ENCODE measurements at regions not wholly inside any gene's neighbourhood (a gene's known extent, or its start where the extent isn't known, plus 50 kb on each side); places are given as distances from the start of the nearest gene placed in this dataset.

DNA sequence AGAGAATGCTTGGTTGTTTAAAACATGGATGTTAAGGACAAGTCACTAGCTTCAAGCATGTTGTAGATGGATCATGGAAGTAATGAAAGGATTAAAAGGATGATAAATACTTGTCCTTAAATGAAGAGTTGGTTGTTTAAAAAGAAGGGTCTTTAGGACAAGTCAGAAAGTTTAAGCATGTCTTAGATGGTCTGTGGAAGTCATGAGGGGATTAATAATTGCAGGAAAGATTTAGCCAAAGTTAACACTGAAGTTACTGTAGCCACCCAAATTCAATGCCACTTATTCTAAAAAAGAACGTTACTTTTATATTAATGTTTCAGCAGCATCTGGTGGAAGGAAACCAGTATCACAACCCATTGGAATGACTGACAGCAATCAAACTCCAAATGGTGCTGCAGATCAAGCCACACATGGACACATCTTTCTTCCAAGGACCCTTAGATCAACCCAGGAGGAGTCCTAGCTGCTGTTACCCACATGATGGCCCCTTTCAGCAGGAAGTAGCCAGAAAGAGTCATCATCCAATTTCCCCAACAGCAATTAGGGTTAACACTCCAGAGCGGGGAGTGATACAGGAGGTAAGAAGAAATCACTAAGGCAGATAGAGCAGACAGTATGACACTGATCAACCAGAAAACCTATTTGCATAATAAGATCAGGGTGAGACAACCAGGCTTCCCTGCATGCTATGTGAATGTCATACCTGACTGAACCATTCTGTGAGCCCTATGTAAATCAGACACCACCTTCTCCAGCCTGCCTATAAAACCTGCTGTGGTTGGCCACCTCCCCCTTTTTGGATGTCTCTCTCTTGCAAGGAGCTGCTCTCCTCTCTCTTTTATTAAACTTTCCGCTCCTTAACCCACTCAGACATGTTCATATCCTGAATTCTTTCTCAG lies 88.4 kb upstream of the GNAZ start:
- no peaks in the 10 kb centered on the region for H3K79me2 ChIP-seq (ENCODE audit: control insufficient read depth, insufficient read depth, low read length, poor library complexity)
- no peak for DNase-seq

GRCh38 chr22:22982616-22983015 lies 87.7 kb upstream of the GNAZ start:
- Histone ChIP-seq H2BK5ac (ENCODE audit: low read depth, low read length, poor library complexity) (no peak overlapping the region), H2AFZ (ENCODE audit: insufficient read depth, low read length, poor library complexity) (no peak overlapping the region), H3K27ac (ENCODE audit: low read depth, low read length) (no peak overlapping the region), H2BK12ac (ENCODE audit: low read length) (no peak overlapping the region), H3K9me3 (ENCODE audit: insufficient read depth, low read depth, low read length) (peaks cover 12% of the 10 kb centered on the region), H2AK5ac (ENCODE audit: low read length) (no peak overlapping the region), H3K4me1 (ENCODE audit: control insufficient read depth in 1 of 2, insufficient read depth in 2 of 2, low read length in 2 of 2) (no peaks in the 10 kb centered on the region), H3K23ac (ENCODE audit: low read length) (no peak overlapping the region), H3K9ac (ENCODE audit: low read length) (no peak overlapping the region), H4K91ac (ENCODE audit: low read depth, low read length) (no peak overlapping the region), H4K12ac (ENCODE audit: low read depth, low read length) (no peak overlapping the region), H4K8ac (ENCODE audit: low read depth, low read length) (no peak overlapping the region), H3K79me1 (ENCODE audit: low read length) (no peaks in the 10 kb centered on the region), H3K27me3 (ENCODE audit: insufficient read depth, low read length) (no peaks in the 10 kb centered on the region), H3K4ac (ENCODE audit: low read depth, low read length) (no peak overlapping the region), H3K14ac (ENCODE audit: low read length) (no peak overlapping the region), H2BK120ac (ENCODE audit: insufficient read depth, low read length, poor library complexity) (no peak overlapping the region), H3K4me2 (ENCODE audit: low read length) (no peak overlapping the region), H3K79me2 (ENCODE audit: control insufficient read depth, insufficient read depth, low read length, poor library complexity) (no peaks in the 10 kb centered on the region), H3K36me3 (ENCODE audit: control insufficient read depth in 1 of 2, insufficient read depth in 2 of 2, low read length in 2 of 2) (no peaks in the 10 kb centered on the region), H3K4me3 (ENCODE audit: low read depth, low read length) (no peak overlapping the region), H3K18ac (ENCODE audit: low read length) (no peak overlapping the region)
- WGBS (ENCODE audit: extremely low coverage, insufficient coverage, insufficient read length), result no CpG with 5 or more reads among the region's 2 CpGs
- DNase-seq, result no peak

More for the DNA sequence above, 88.4 kb upstream of the GNAZ start:
- Histone ChIP-seq H3K4me1 (ENCODE audit: control insufficient read depth in 1 of 2, insufficient read depth in 2 of 2, low read length in 2 of 2) (no peaks in the 10 kb centered on the region), H3K4me3 (ENCODE audit: low read depth, low read length) (no peak overlapping the region), H3K27me3 (ENCODE audit: insufficient read depth, low read length) (no peaks in the 10 kb centered on the region), H2BK5ac (ENCODE audit: low read depth, low read length, poor library complexity) (no peak overlapping the region), H3K9me3 (ENCODE audit: insufficient read depth, low read depth, low read length) (peaks cover 12% of the 10 kb centered on the region), H3K4me2 (ENCODE audit: low read length) (no peak overlapping the region), H3K4ac (ENCODE audit: low read depth, low read length) (no peak overlapping the region), H4K8ac (ENCODE audit: low read depth, low read length) (no peak overlapping the region), H3K36me3 (ENCODE audit: control insufficient read depth in 1 of 2, insufficient read depth in 2 of 2, low read length in 2 of 2) (no peaks in the 10 kb centered on the region), H3K14ac (ENCODE audit: low read length) (no peak overlapping the region), H3K27ac (ENCODE audit: low read depth, low read length) (no peak overlapping the region), H2BK12ac (ENCODE audit: low read length) (no peak overlapping the region), H4K12ac (ENCODE audit: low read depth, low read length) (no peak overlapping the region), H3K9ac (ENCODE audit: low read length) (no peak overlapping the region), H3K18ac (ENCODE audit: low read length) (no peak overlapping the region), H3K23ac (ENCODE audit: low read length) (no peak overlapping the region), H3K79me1 (ENCODE audit: low read length) (no peaks in the 10 kb centered on the region), H2BK120ac (ENCODE audit: insufficient read depth, low read length, poor library complexity) (no peak overlapping the region), H4K91ac (ENCODE audit: low read depth, low read length) (no peak overlapping the region), H2AK5ac (ENCODE audit: low read length) (no peak overlapping the region), H2AFZ (ENCODE audit: insufficient read depth, low read length, poor library complexity) (no peak overlapping the region)
- no CpG with 5 or more reads among the region's 3 CpGs for WGBS (ENCODE audit: extremely low coverage, insufficient coverage, insufficient read length)

GRCh38 chr22:22983123-22983522 lies 87.2 kb upstream of the GNAZ start:
- H2BK12ac ChIP-seq (ENCODE audit: low read length), result no peak overlapping the region
- H2BK5ac ChIP-seq (ENCODE audit: low read depth, low read length, poor library complexity), result no peak overlapping the region
- no peak overlapping the region for H4K91ac ChIP-seq (ENCODE audit: low read depth, low read length)
- H2BK120ac ChIP-seq (ENCODE audit: insufficient read depth, low read length, poor library complexity), result no peak overlapping the region
- H3K4ac ChIP-seq (ENCODE audit: low read depth, low read length), result no peak overlapping the region
- H2AFZ ChIP-seq (ENCODE audit: insufficient read depth, low read length, poor library complexity), result no peak overlapping the region
- no peaks in the 10 kb centered on the region for H3K27me3 ChIP-seq (ENCODE audit: insufficient read depth, low read length)
- H2AK5ac ChIP-seq (ENCODE audit: low read length), result no peak overlapping the region
- no peak overlapping the region for H3K9ac ChIP-seq (ENCODE audit: low read length)
- H4K12ac ChIP-seq (ENCODE audit: low read depth, low read length), result no peak overlapping the region
- H3K9me3 ChIP-seq (ENCODE audit: insufficient read depth, low read depth, low read length), result peaks cover 12% of the 10 kb centered on the region
- no peak overlapping the region for H4K8ac ChIP-seq (ENCODE audit: low read depth, low read length)
- H3K4me2 ChIP-seq (ENCODE audit: low read length), result no peak overlapping the region
- no peak overlapping the region for H3K4me3 ChIP-seq (ENCODE audit: low read depth, low read length)
- H3K79me2 ChIP-seq (ENCODE audit: control insufficient read depth, insufficient read depth, low read length, poor library complexity), result no peaks in the 10 kb centered on the region
- no peak overlapping the region for H3K23ac ChIP-seq (ENCODE audit: low read length)
- H3K79me1 ChIP-seq (ENCODE audit: low read length), result no peaks in the 10 kb centered on the region
- no CpG with 5 or more reads among the region's 2 CpGs for WGBS (ENCODE audit: extremely low coverage, insufficient coverage, insufficient read length)
- H3K27ac ChIP-seq (ENCODE audit: low read depth, low read length), result no peak overlapping the region
- no peak for DNase-seq
- no peak overlapping the region for H3K18ac ChIP-seq (ENCODE audit: low read length)
- H3K36me3 ChIP-seq (ENCODE audit: control insufficient read depth in 1 of 2, insufficient read depth in 2 of 2, low read length in 2 of 2), result no peaks in the 10 kb centered on the region
- H3K14ac ChIP-seq (ENCODE audit: low read length), result no peak overlapping the region
- H3K4me1 ChIP-seq (ENCODE audit: control insufficient read depth in 1 of 2, insufficient read depth in 2 of 2, low read length in 2 of 2), result no peaks in the 10 kb centered on the region

DNA sequence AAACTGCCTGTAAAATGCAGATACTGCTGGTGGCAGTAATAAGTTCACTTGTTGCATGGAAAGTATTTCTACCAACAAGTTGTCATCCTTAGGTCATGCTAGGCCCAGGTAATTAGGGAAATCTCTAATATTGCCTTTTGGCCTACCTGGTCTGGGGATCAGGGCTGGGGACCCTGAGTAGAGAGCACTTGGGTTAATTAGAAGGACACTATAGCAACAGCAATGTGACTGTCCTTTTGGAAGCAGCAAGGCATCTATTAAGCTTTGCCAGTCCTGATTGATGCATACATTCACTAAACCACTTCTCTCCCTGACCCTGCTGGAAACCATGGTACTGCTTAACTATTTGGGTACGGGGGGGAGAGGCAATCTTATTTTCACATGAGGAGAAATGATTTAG lies 86.5 kb upstream of the GNAZ start:
- WGBS (ENCODE audit: extremely low coverage, insufficient coverage, insufficient read length), result no CpG with 5 or more reads among the region's 1 CpG

More for the DNA sequence above, 86.5 kb upstream of the GNAZ start:
- Histone ChIP-seq H3K27me3 (ENCODE audit: insufficient read depth, low read length) (no peaks in the 10 kb centered on the region), H3K14ac (ENCODE audit: low read length) (no peak overlapping the region), H3K36me3 (ENCODE audit: control insufficient read depth in 1 of 2, insufficient read depth in 2 of 2, low read length in 2 of 2) (no peaks in the 10 kb centered on the region), H3K4me3 (ENCODE audit: low read depth, low read length) (no peak overlapping the region), H2BK120ac (ENCODE audit: insufficient read depth, low read length, poor library complexity) (no peak overlapping the region), H3K9me3 (ENCODE audit: insufficient read depth, low read depth, low read length) (peaks cover 12% of the 10 kb centered on the region), H3K4me2 (ENCODE audit: low read length) (no peak overlapping the region), H3K79me1 (ENCODE audit: low read length) (no peaks in the 10 kb centered on the region), H3K9ac (ENCODE audit: low read length) (no peak overlapping the region), H4K8ac (ENCODE audit: low read depth, low read length) (no peak overlapping the region), H3K79me2 (ENCODE audit: control insufficient read depth, insufficient read depth, low read length, poor library complexity) (no peaks in the 10 kb centered on the region), H2AK5ac (ENCODE audit: low read length) (no peak overlapping the region), H4K91ac (ENCODE audit: low read depth, low read length) (no peak overlapping the region), H3K27ac (ENCODE audit: low read depth, low read length) (no peak overlapping the region), H2BK12ac (ENCODE audit: low read length) (no peak overlapping the region), H2BK5ac (ENCODE audit: low read depth, low read length, poor library complexity) (no peak overlapping the region), H3K18ac (ENCODE audit: low read length) (no peak overlapping the region), H2AFZ (ENCODE audit: insufficient read depth, low read length, poor library complexity) (no peak overlapping the region), H3K4ac (ENCODE audit: low read depth, low read length) (no peak overlapping the region), H4K12ac (ENCODE audit: low read depth, low read length) (no peak overlapping the region), H3K4me1 (ENCODE audit: control insufficient read depth in 1 of 2, insufficient read depth in 2 of 2, low read length in 2 of 2) (no peaks in the 10 kb centered on the region), H3K23ac (ENCODE audit: low read length) (no peak overlapping the region)
- DNase-seq, result no peak

All from trophoblast cell (in vitro differentiated cells and primary cell).